B cell (primary cell): ENCODE measurements at regions not wholly inside any gene's neighbourhood (a gene's known extent, or its start where the extent isn't known, plus 50 kb on each side); places are given as distances from the start of the nearest gene placed in this dataset.

ENCODE experiments used
- ATAC-seq: fragments of 200-7000 bp; cut with Tn5 transposase; one replicate; pipeline ENCODE4 v1.10.0; 2021; ENCODE audit warnings: low read depth, mild to moderate bottlenecking, moderate number of reproducible peaks, moderate library complexity
- CTCF ChIA-PET: fragments of 350-600 bp; sonication (Branson Sonifier 250); formaldehyde crosslinking; loops from one replicate; lab custom pipeline; 2021; ENCODE audit warnings: antibody characterized with exemption, inconsistent platforms; lab: Charles Lee
- POLR2A ChIA-PET: fragments of 350-600 bp; sonication (Branson Sonifier 250); formaldehyde crosslinking; loops from one replicate; lab custom pipeline; 2021; ENCODE audit warnings: antibody characterized with exemption; lab: Charles Lee
- DNase-seq: peaks from one replicate; pipeline ENCODE4 v3.0.0; 2013
- H2AFZ ChIP-seq: 2 replicates; pipeline ENCODE4 v1.6.1; 2012; ENCODE audit warnings: mild to moderate bottlenecking, low read depth, low read length; ENCODE audit not compliant: insufficient read depth, poor library complexity, severe bottlenecking
- H3K27ac ChIP-seq, 2 donors: 1 replicate in 1 of 2; 2 replicates in 1 of 2; pipeline ENCODE4 v1.5.1; 2012 to 2013; ENCODE audit warnings: low read length in 2 of 2, mild to moderate bottlenecking in 2 of 2, moderate library complexity in 1 of 2
- H3K27me3 ChIP-seq, 4 experiments: fragments of 200-600 bp in 1 of 4; sonication (generic) in 1 of 4; replicated peaks in 1 of 4; 1 replicate in 2 of 4; 2 replicates in 2 of 4; pipeline versions ENCODE4 v1.6.1 to v1.7.0; 2013 to 2016; ENCODE audit warnings: low read length in 3 of 4, mild to moderate bottlenecking in 2 of 4, mixed read lengths in 1 of 4, moderate library complexity in 1 of 4; ENCODE audit not compliant: insufficient read depth in 4 of 4, control insufficient read depth in 3 of 4; ENCODE audit errors: control extremely low read depth in 1 of 4
- H3K36me3 ChIP-seq, 2 experiments: replicated peaks in 1 of 2; 1 replicate in 1 of 2; 2 replicates in 1 of 2; pipeline versions ENCODE4 v1.6.1 to v1.7.1; 2013; ENCODE audit warnings: low read length in 1 of 2; ENCODE audit not compliant: insufficient read depth in 2 of 2, control insufficient read depth in 1 of 2; ENCODE audit errors: control extremely low read depth in 1 of 2, extremely low read depth in 1 of 2
- H3K4me1 ChIP-seq, 2 donors: fragments of 200-600 bp in 1 of 2; sonication (generic) in 1 of 2; 1 replicate in 1 of 2; 2 replicates in 1 of 2; pipeline versions ENCODE4 v1.5.1 to v1.6.1; 2013 to 2017; ENCODE audit warnings: low read length in 2 of 2; ENCODE audit not compliant: control insufficient read depth in 2 of 2, insufficient read depth in 2 of 2
- H3K4me2 ChIP-seq: replicated peaks from 2 replicates; pipeline ENCODE3; 2012; ENCODE audit warnings: mild to moderate bottlenecking, low read depth, low read length; ENCODE audit not compliant: poor library complexity, severe bottlenecking
- H3K4me3 ChIP-seq, 5 experiments: fragments of 200-600 bp in 1 of 5; sonication (generic) in 1 of 5; 1 replicate in 3 of 5; 2 replicates in 2 of 5; pipeline versions ENCODE4 v1.5.1 to v1.7.0; 2011 to 2016; ENCODE audit warnings: low read length in 4 of 5, mild to moderate bottlenecking in 4 of 5, low read depth in 2 of 5, control low read depth in 1 of 5, moderate library complexity in 1 of 5; ENCODE audit not compliant: insufficient read depth in 1 of 5; ENCODE audit errors: control extremely low read depth in 1 of 5, extremely low read depth in 1 of 5
- H3K79me2 ChIP-seq: fragments of 200-600 bp; sonication (generic); one replicate; pipeline ENCODE4 v1.6.0; 2016; ENCODE audit warnings: low read length; ENCODE audit not compliant: control insufficient read depth, insufficient read depth
- H3K9ac ChIP-seq: fragments of 200-600 bp; sonication (generic); 2 replicates; pipeline ENCODE4 v1.6.1; 2017; ENCODE audit warnings: mild to moderate bottlenecking, low read length, moderate library complexity
- H3K9me3 ChIP-seq, 3 donors: one replicate each; pipeline versions ENCODE4 v1.6.1 to v1.7.1; 2013; ENCODE audit warnings: low read length in 2 of 3; ENCODE audit not compliant: control insufficient read depth in 2 of 3, insufficient read depth in 1 of 3; ENCODE audit errors: control extremely low read depth in 1 of 3
- H4K20me1 ChIP-seq: 2 replicates; pipeline ENCODE4 v1.6.0; 2012; ENCODE audit warnings: mild to moderate bottlenecking, low read length; ENCODE audit not compliant: insufficient read depth, control insufficient read depth, poor library complexity, severe bottlenecking
- H3K27ac Mint-ChIP-seq: one replicate; pipeline ENCODE4 v1.8.0; 2021; ENCODE audit warnings: mixed read lengths
- H3K27me3 Mint-ChIP-seq: one replicate; pipeline ENCODE4 v1.8.0; 2021; ENCODE audit warnings: mixed read lengths
- H3K4me1 Mint-ChIP-seq: one replicate; pipeline ENCODE4 v1.8.0; 2021; ENCODE audit warnings: mixed read lengths
- H3K4me3 Mint-ChIP-seq: one replicate; pipeline ENCODE4 v1.8.0; 2021; ENCODE audit warnings: mixed read lengths
- H3K9me3 Mint-ChIP-seq: one replicate; pipeline ENCODE4 v1.8.0; 2022; ENCODE audit warnings: mixed read lengths; ENCODE audit not compliant: insufficient read depth
- CTCF ChIP-seq: fragments of 200-600 bp; IDR thresholded peaks from one replicate; pipeline ENCODE4 v1.8.0; 2022; ENCODE audit warnings: antibody characterized with exemption, mild to moderate bottlenecking
- EZH2 ChIP-seq: IDR thresholded peaks from 2 replicates; pipeline ENCODE4 v1.6.1; 2012; ENCODE audit warnings: borderline replicate concordance, low read depth, mild to moderate bottlenecking, moderate library complexity, low read length; ENCODE audit not compliant: insufficient read depth, poor library complexity, severe bottlenecking
- WGBS: methylation state at CpG from one replicate; pipeline ENCODE4 v1.1.5; 2013; ENCODE audit warnings: missing lambda C conversion rate; ENCODE audit not compliant: insufficient coverage; 5-methylcytosine and 5-hydroxymethylcytosine counted together
- intact Hi-C: fragments of 100-400 bp; cut with micrococcal nuclease; formaldehyde crosslinking; loops from one replicate; pipeline ENCODE4 v1.10.0; 2022

GRCh38 chrX:39460499-39460898 is 637.3 kb downstream of the BCOR start:
- ChIA-PET CTCF (no interaction called here), POLR2A (no interaction called here)
- Histone ChIP-seq H2AFZ (no peak overlapping the region), H3K36me3 (no peaks in the 10 kb centered on the region), H3K9ac (no peak overlapping the region), H3K27me3 (no peaks in the 10 kb centered on the region), H3K27ac (no peak overlapping the region), H4K20me1 (no peaks in the 10 kb centered on the region), H3K4me1 (no peaks in the 10 kb centered on the region), H3K4me3 (no peak overlapping the region), H3K79me2 (no peaks in the 10 kb centered on the region), H3K4me2 (no peak overlapping the region), H3K9me3 (no peaks in the 10 kb centered on the region)
- peaks cover 10% of the 10 kb centered on the region for H3K27me3 Mint-ChIP-seq
- no peak overlapping the region for H3K4me3 Mint-ChIP-seq
- DNase-seq: no peak
- H3K27ac Mint-ChIP-seq: no peak overlapping the region
- ATAC-seq: no peak
- H3K4me1 Mint-ChIP-seq: no peaks in the 10 kb centered on the region
- no peak for TF ChIP-seq CTCF
- TF ChIP-seq EZH2: no peak
- H3K9me3 Mint-ChIP-seq: no peaks in the 10 kb centered on the region
- intact Hi-C loops: no loop called here
- no CpG with 5 or more reads among the region's 1 CpG for WGBS

- Histone ChIP-seq H3K36me3 (no peaks in the 10 kb centered on the region), H3K79me2 (no peaks in the 10 kb centered on the region), H3K27ac (no peak overlapping the region), H2AFZ (no peak overlapping the region), H3K4me3 (no peak overlapping the region), H3K4me1 (no peaks in the 10 kb centered on the region), H3K9me3 (no peaks in the 10 kb centered on the region), H3K9ac (no peak overlapping the region), H3K27me3 (no peaks in the 10 kb centered on the region), H3K4me2 (no peak overlapping the region), H4K20me1 (no peaks in the 10 kb centered on the region)
- POLR2A ChIA-PET: no interaction called here
- Mint-ChIP-seq H3K27ac (no peak overlapping the region), H3K4me3 (no peak overlapping the region), H3K27me3 (peaks cover 6% of the 10 kb centered on the region), H3K9me3 (no peaks in the 10 kb centered on the region), H3K4me1 (no peaks in the 10 kb centered on the region)
- CTCF ChIA-PET: no interaction called here
- 0% methylated on average over 1 of the region's 1 CpG for WGBS
- ATAC-seq (no peak), DNase-seq (no peak)
- no peak for TF ChIP-seq EZH2
- TF ChIP-seq CTCF: no peak
- intact Hi-C loops: no loop called here
Observed at GRCh38 chrX:39462835-39463234, 634.9 kb downstream of the BCOR start.
